ENCODE measurements at regions not wholly inside any gene's neighbourhood (a gene's known extent, or its start where the extent isn't known, plus 50 kb on each side); places are given as distances from the start of the nearest gene placed in this dataset.

- no peak overlapping the region for H3K4me3 ChIP-seq (ENCODE audit: low read depth, low read length)
- no peak for DNase-seq (ENCODE audit: low read depth, low spot score)
- no peak for TF ChIP-seq CTCF (IDR thresholded peaks at IDR 0.05; ENCODE audit: low read depth, low read length)
- in situ Hi-C loops (cut with HindIII; ENCODE audit: low sequenced_read_pairs) = no loop called here
Observed at GRCh38 chr15:62428851-62429598, 263.9 kb upstream of the C2CD4B start.

GRCh38 chr15:62430056-62430455 is 265.0 kb upstream of the C2CD4B start:
- TF ChIP-seq CTCF (IDR thresholded peaks at IDR 0.05; ENCODE audit: low read depth, low read length) = no peak
- no peak for DNase-seq (ENCODE audit: low read depth, low spot score)
- H3K4me3 ChIP-seq (ENCODE audit: low read depth, low read length) = no peak overlapping the region
- in situ Hi-C loops (cut with HindIII; ENCODE audit: low sequenced_read_pairs) = no loop called here

GRCh38 chr15:62430552-62430951 is 265.5 kb upstream of the C2CD4B start:
- no peak for DNase-seq (ENCODE audit: low read depth, low spot score)
- in situ Hi-C loops (cut with HindIII; ENCODE audit: low sequenced_read_pairs) = no loop called here
- TF ChIP-seq CTCF (IDR thresholded peaks at IDR 0.05; ENCODE audit: low read depth, low read length) = no peak
- H3K4me3 ChIP-seq (ENCODE audit: low read depth, low read length) = no peak overlapping the region

- in situ Hi-C loops (cut with HindIII; ENCODE audit: low sequenced_read_pairs) = no loop called here
Observed at GRCh38 chr15:62431008-62431797, 266.1 kb upstream of the C2CD4B start.

GRCh38 chr15:62431817-62432216 is 266.7 kb upstream of the C2CD4B start:
- no peak for TF ChIP-seq CTCF (IDR thresholded peaks at IDR 0.05; ENCODE audit: low read depth, low read length)
- in situ Hi-C loops (cut with HindIII; ENCODE audit: low sequenced_read_pairs) = no loop called here
- H3K4me3 ChIP-seq (ENCODE audit: low read depth, low read length) = no peak overlapping the region
- no peak for DNase-seq (ENCODE audit: low read depth, low spot score)

More at GRCh38 chr15:62431008-62431797, 266.1 kb upstream of the C2CD4B start:
- H3K4me3 ChIP-seq (ENCODE audit: low read depth, low read length) = no peak overlapping the region
- no peak for TF ChIP-seq CTCF (IDR thresholded peaks at IDR 0.05; ENCODE audit: low read depth, low read length)
- no peak for DNase-seq (ENCODE audit: low read depth, low spot score)

GRCh38 chr15:62432702-62433398 is 267.8 kb upstream of the C2CD4B start:
- in situ Hi-C loops (cut with HindIII; ENCODE audit: low sequenced_read_pairs) = no loop called here
- DNase-seq (ENCODE audit: low read depth, low spot score) = no peak
- H3K4me3 ChIP-seq (ENCODE audit: low read depth, low read length) = no peak overlapping the region
- no peak for TF ChIP-seq CTCF (IDR thresholded peaks at IDR 0.05; ENCODE audit: low read depth, low read length)

All from astrocyte of the spinal cord (primary cell).